HepG2 (cell line): ENCODE measurements at regions not wholly inside any gene's neighbourhood (a gene's known extent, or its start where the extent isn't known, plus 50 kb on each side); places are given as distances from the start of the nearest gene placed in this dataset.

ENCODE experiments used
- ATAC-seq: fragments of 200-7000 bp; cut with Tn5 transposase; 3 replicates; pipeline ENCODE4 v1.9.1; 2020; ENCODE audit warnings: mild to moderate bottlenecking, moderate library complexity
- BruUV-seq: library from RNA; stranded (reverse); fragments of 400-500 nt; replicated peaks from 2 replicates; lab custom pipeline; 2021; lab: Mats Ljungman, UMichigan
- CTCF ChIA-PET: fragments of 300-600 bp; formaldehyde crosslinking; extraction: SDS; loops from one replicate; lab custom pipeline; 2021; ENCODE audit warnings: low total read pairs, inconsistent platforms, low intra/inter-chr PET ratio; lab: Yijun Ruan, JAX
- POLR2A ChIA-PET: fragments of 350-600 bp; sonication (Branson Sonifier 250); formaldehyde crosslinking; loops from one replicate; lab custom pipeline; 2020; ENCODE audit warnings: antibody characterized with exemption, inconsistent platforms; lab: Yijun Ruan, JAX
- DNase-seq: peaks from one replicate; pipeline ENCODE4 v3.0.0-alpha.2; 2015; ENCODE audit warnings: low spot score
- FAIRE-seq: peaks from 3 replicates; lab custom pipeline; 2011; peaks lifted over from hg19 to GRCh38; lab: Jason Lieb, UNC
- H2AFZ ChIP-seq: one replicate; pipeline ENCODE4 v1.6.1; 2011; ENCODE audit warnings: low read length, inconsistent platforms
- H3K27ac ChIP-seq: fragments of 300-600 bp; 3 replicates; pipeline ENCODE4 v1.8.0; 2011; ENCODE audit warnings: mixed run types, mild to moderate bottlenecking, mixed read lengths, low read length, inconsistent platforms; ENCODE audit not compliant: insufficient read depth; ENCODE audit errors: extremely low read length
- H3K27me3 ChIP-seq, 2 experiments: fragments of 200-600 bp in 1 of 2; 2 replicates in 1 of 2; 3 replicates in 1 of 2; pipeline versions ENCODE4 v1.6.0 to v1.8.0; 2011; ENCODE audit warnings: low read length in 2 of 2, mild to moderate bottlenecking in 2 of 2, moderate library complexity in 2 of 2, inconsistent platforms in 1 of 2; ENCODE audit not compliant: insufficient read depth in 2 of 2, control insufficient read depth in 1 of 2
- H3K36me3 ChIP-seq, 2 experiments: fragments of 200-600 bp in 1 of 2; replicated peaks in 1 of 2; 2 replicates in 1 of 2; 3 replicates in 1 of 2; pipeline versions ENCODE4 v1.5.1 to v1.8.0; 2011; ENCODE audit warnings: low read length in 2 of 2, inconsistent platforms in 1 of 2; ENCODE audit not compliant: insufficient read depth in 2 of 2, control insufficient read depth in 1 of 2
- H3K4me1 ChIP-seq: 2 replicates; pipeline ENCODE4 v1.5.1; 2012; ENCODE audit warnings: low read length, inconsistent platforms; ENCODE audit not compliant: insufficient read depth
- H3K4me2 ChIP-seq: 2 replicates; pipeline ENCODE4 v1.6.0; 2011; ENCODE audit warnings: low read depth, low read length, inconsistent platforms
- H3K4me3 ChIP-seq, 3 experiments: fragments of 200-600 bp in 1 of 3; sonication (generic), shearing (Covaris generic) in 1 of 3; replicated peaks in 1 of 3; 2 replicates each; pipeline ENCODE4 v1.5.1; 2011 to 2016; ENCODE audit warnings: low read length in 3 of 3, inconsistent platforms in 2 of 3, low read depth in 2 of 3, mild to moderate bottlenecking in 2 of 3, control low read depth in 1 of 3, mixed read lengths in 1 of 3; ENCODE audit not compliant: insufficient read depth in 1 of 3
- H3K79me2 ChIP-seq: one replicate; pipeline ENCODE4 v1.6.1; 2011; ENCODE audit warnings: low read length, inconsistent platforms; ENCODE audit not compliant: insufficient read depth
- H3K9ac ChIP-seq: 2 replicates; pipeline ENCODE4 v1.6.0; 2011; ENCODE audit warnings: mild to moderate bottlenecking, low read depth, low read length, inconsistent platforms; ENCODE audit not compliant: insufficient read depth
- H3K9me3 ChIP-seq: 2 replicates; pipeline ENCODE4 v1.5.1; 2012; ENCODE audit warnings: mild to moderate bottlenecking, low read length
- H4K20me1 ChIP-seq: 2 replicates; pipeline ENCODE4 v1.6.0; 2011; ENCODE audit warnings: inconsistent platforms, mild to moderate bottlenecking, low read length, moderate library complexity; ENCODE audit not compliant: insufficient read depth
- BCLAF1 ChIP-seq: fragments of 450-650 bp; IDR thresholded peaks from 2 replicates; pipeline ENCODE4 v1.6.1; 2017; ENCODE audit warnings: mild to moderate bottlenecking
- CBFB ChIP-seq: sonication (generic); formaldehyde crosslinking; IDR thresholded peaks from 2 replicates; pipeline ENCODE4 v1.4.0; 2020; ENCODE audit warnings: missing genetic modification reagents
- HNF4G ChIP-seq, 2 experiments: sonication (generic) in 1 of 2; formaldehyde crosslinking in 1 of 2; IDR thresholded peaks; 2 replicates each; pipeline versions ENCODE4 v1.4.0 to v1.6.1; 2011 to 2020; ENCODE audit warnings: borderline replicate concordance in 2 of 2, low read depth in 2 of 2, mild to moderate bottlenecking in 2 of 2, low read length in 1 of 2, missing genetic modification reagents in 1 of 2, moderate library complexity in 1 of 2
- IKZF1 ChIP-seq: fragments of 450-650 bp; IDR thresholded peaks from 2 replicates; pipeline ENCODE4 v1.7.1; 2016
- KLF11 ChIP-seq: IDR thresholded peaks from 2 replicates; pipeline ENCODE4 v1.6.1; 2016; ENCODE audit warnings: missing compliant biosample characterization
- NR1H2 ChIP-seq: sonication (generic); formaldehyde crosslinking; IDR thresholded peaks from 2 replicates; pipeline ENCODE4 v1.8.1; 2022; ENCODE audit warnings: low read depth, missing genetic modification reagents, borderline replicate concordance
- PAX8 ChIP-seq: sonication (generic); formaldehyde crosslinking; IDR thresholded peaks from 2 replicates; pipeline ENCODE4 v1.8.0; 2022; ENCODE audit warnings: mild to moderate bottlenecking, missing genetic modification reagents, borderline replicate concordance
- RNF219 ChIP-seq: sonication (generic); formaldehyde crosslinking; IDR thresholded peaks from 2 replicates; pipeline ENCODE4 v1.5.0; 2020; ENCODE audit warnings: mild to moderate bottlenecking, missing genetic modification reagents
- SATB2 ChIP-seq: sonication (generic); formaldehyde crosslinking; IDR thresholded peaks from 2 replicates; pipeline ENCODE4 v1.5.0; 2020; ENCODE audit warnings: missing genetic modification reagents
- THYN1 ChIP-seq: sonication (generic); formaldehyde crosslinking; IDR thresholded peaks from 2 replicates; pipeline ENCODE4 v1.8.1; 2023; ENCODE audit warnings: low read depth, mild to moderate bottlenecking, moderate library complexity, missing genetic modification reagents, borderline replicate concordance
- TOPORS ChIP-seq: sonication (generic); formaldehyde crosslinking; IDR thresholded peaks from 2 replicates; pipeline ENCODE4 v1.8.0; 2023; ENCODE audit warnings: mild to moderate bottlenecking, missing genetic modification reagents
- ZEB1 ChIP-seq: IDR thresholded peaks from 2 replicates; pipeline ENCODE4 v1.6.1; 2012; ENCODE audit warnings: mild to moderate bottlenecking, low read depth, inconsistent platforms; ENCODE audit not compliant: insufficient replicate concordance
- ZNF282 ChIP-seq: fragments of 450-650 bp; IDR thresholded peaks from 2 replicates; pipeline ENCODE4 v1.6.1; 2018; ENCODE audit not compliant: partially characterized antibody
- WGBS: methylation state at CpG from one replicate; pipeline ENCODE4 v1.1.6; 2017; ENCODE audit warnings: low lambda C conversion rate; 5-methylcytosine and 5-hydroxymethylcytosine counted together
- in situ Hi-C: cut with HindIII; loops from 2 replicates; pipeline ENCODE4 v1.10.0; 2017; ENCODE audit warnings: low pct_unique_long_range_greater_than_20kb; ENCODE audit not compliant: extremely low pct_ligation_motif_present
- intact Hi-C: fragments of 100-400 bp; cut with micrococcal nuclease; formaldehyde crosslinking; loops from one replicate; pipeline ENCODE4 v1.10.0; 2022; ENCODE audit not compliant: unreplicated experiment
- TF ChIP-seq, protein P1 (sequence below): IDR thresholded peaks from 2 replicates; pipeline ENCODE4 v1.6.1; 2016; ENCODE audit warnings: missing compliant biosample characterization, missing genetic modification reagents, borderline replicate concordance
- TF ChIP-seq, protein P2 (sequence below): sonication (generic); formaldehyde crosslinking; IDR thresholded peaks from 2 replicates; pipeline ENCODE4 v1.8.0; 2022; ENCODE audit warnings: mild to moderate bottlenecking, missing genetic modification reagents, moderate library complexity
- TF ChIP-seq, protein P3 (sequence below): IDR thresholded peaks from 2 replicates; pipeline ENCODE4 v1.6.1; 2016; ENCODE audit warnings: missing biosample characterization, missing genetic modification reagents, low read depth

GRCh38 chrY:7240101-7240500 is 328.5 kb upstream of the AMELY start (continued):
- TF ChIP-seq, protein P1, sequence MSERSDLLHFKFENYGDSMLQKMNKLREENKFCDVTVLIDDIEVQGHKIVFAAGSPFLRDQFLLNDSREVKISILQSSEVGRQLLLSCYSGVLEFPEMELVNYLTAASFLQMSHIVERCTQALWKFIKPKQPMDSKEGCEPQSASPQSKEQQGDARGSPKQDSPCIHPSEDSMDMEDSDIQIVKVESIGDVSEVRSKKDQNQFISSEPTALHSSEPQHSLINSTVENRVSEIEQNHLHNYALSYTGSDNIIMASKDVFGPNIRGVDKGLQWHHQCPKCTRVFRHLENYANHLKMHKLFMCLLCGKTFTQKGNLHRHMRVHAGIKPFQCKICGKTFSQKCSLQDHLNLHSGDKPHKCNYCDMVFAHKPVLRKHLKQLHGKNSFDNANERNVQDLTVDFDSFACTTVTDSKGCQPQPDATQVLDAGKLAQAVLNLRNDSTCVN (CRISPR knock-in tag): no peak

- POLR2A ChIA-PET: no interaction called here
- FAIRE-seq: no peak
- H3K27ac ChIP-seq: no peak overlapping the region
- WGBS: 8% methylated on average over 3 of the region's 5 CpGs
- no peak overlapping the region for H3K4me2 ChIP-seq
- no peak overlapping the region for H3K4me3 ChIP-seq
- H3K9ac ChIP-seq: no peak overlapping the region
- H3K79me2 ChIP-seq: no peaks in the 10 kb centered on the region
- BruUV-seq: no TSS peak
- no peaks in the 10 kb centered on the region for H3K9me3 ChIP-seq
- no peaks in the 10 kb centered on the region for H3K36me3 ChIP-seq
- no peaks in the 10 kb centered on the region for H3K27me3 ChIP-seq
- ATAC-seq: no peak
- DNase-seq: no peak
- H3K4me1 ChIP-seq: no peaks in the 10 kb centered on the region
- in situ Hi-C loops: no loop called here
- CTCF ChIA-PET: no interaction called here
- no peaks in the 10 kb centered on the region for H4K20me1 ChIP-seq
- H2AFZ ChIP-seq: no peak overlapping the region
- intact Hi-C loops: no loop called here
- TF ChIP-seq KLF11 (CRISPR knock-in tag) (no peak), RNF219 (no peak), TOPORS (CRISPR knock-in tag) (no peak), BCLAF1 (no peak), CBFB (CRISPR knock-in tag) (no peak), THYN1 (CRISPR knock-in tag) (no peak), PAX8 (CRISPR knock-in tag) (no peak), HNF4G (IDR thresholded peaks at IDR 0.05; ENCODE audit: borderline replicate concordance, low read depth, low read length) (no peak), HNF4G (CRISPR knock-in tag; IDR thresholded peaks at IDR 0.05; ENCODE audit: borderline replicate concordance, low read depth) (no peak), NR1H2 (no peak), ZEB1 (no peak), SATB2 (CRISPR knock-in tag) (no peak), ZNF282 (no peak), IKZF1 (no peak)
- TF ChIP-seq, protein P2, sequence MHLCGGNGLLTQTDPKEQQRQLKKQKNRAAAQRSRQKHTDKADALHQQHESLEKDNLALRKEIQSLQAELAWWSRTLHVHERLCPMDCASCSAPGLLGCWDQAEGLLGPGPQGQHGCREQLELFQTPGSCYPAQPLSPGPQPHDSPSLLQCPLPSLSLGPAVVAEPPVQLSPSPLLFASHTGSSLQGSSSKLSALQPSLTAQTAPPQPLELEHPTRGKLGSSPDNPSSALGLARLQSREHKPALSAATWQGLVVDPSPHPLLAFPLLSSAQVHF (CRISPR knock-in tag): no peak
- TF ChIP-seq, protein P3, sequence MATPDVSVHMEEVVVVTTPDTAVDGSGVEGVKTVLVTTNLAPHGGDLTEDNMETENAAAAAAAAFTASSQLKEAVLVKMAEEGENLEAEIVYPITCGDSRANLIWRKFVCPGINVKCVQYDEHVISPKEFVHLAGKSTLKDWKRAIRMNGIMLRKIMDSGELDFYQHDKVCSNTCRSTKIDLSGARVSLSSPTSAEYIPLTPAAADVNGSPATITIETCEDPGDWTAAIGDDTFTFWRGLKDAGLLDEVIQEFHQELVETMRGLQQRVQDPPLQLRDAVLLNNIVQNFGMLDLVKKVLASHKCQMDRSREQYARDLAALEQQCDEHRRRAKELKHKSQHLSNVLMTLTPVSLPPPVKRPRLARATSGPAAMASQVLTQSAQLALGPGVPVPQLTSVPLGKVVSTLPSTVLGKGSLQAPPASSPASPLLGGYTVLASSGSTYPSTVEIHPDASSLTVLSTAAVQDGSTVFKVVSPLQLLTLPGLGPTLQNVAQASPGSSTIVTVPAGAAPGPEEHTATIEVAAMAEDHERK (CRISPR knock-in tag): no peak
Measured at GRCh38 chrY:7211971-7212370, 300.4 kb upstream of the AMELY start.
